H9 (cell line): ENCODE measurements at regions not wholly inside any gene's neighbourhood (a gene's known extent, or its start where the extent isn't known, plus 50 kb on each side); places are given as distances from the start of the nearest gene placed in this dataset.

Experiments used
- DNase-seq: peaks from one replicate; pipeline ENCODE4 v3.0.0-alpha.2; 2017
- H2AFZ ChIP-seq: one replicate; pipeline ENCODE4 v1.6.1; 2013; ENCODE audit warnings: mild to moderate bottlenecking, low read length, control low read depth, moderate library complexity
- H2AK5ac ChIP-seq: 2 replicates; pipeline ENCODE4 v1.6.1; 2013; ENCODE audit warnings: low read length, control low read depth, mixed read lengths; ENCODE audit not compliant: insufficient read length
- H2BK120ac ChIP-seq: one replicate; pipeline ENCODE4 v1.6.1; 2013; ENCODE audit warnings: low read depth, mild to moderate bottlenecking, low read length, control low read depth, inconsistent platforms; ENCODE audit not compliant: poor library complexity, severe bottlenecking
- H2BK12ac ChIP-seq: 2 replicates; pipeline ENCODE4 v1.6.1; 2013; ENCODE audit warnings: low read length, control low read depth, mixed read lengths, low read depth; ENCODE audit not compliant: insufficient read length
- H2BK15ac ChIP-seq: 2 replicates; pipeline ENCODE4 v1.6.1; 2013; ENCODE audit warnings: low read depth, low read length, control low read depth
- H2BK20ac ChIP-seq: one replicate; pipeline ENCODE4 v1.6.1; 2013; ENCODE audit warnings: low read depth, mild to moderate bottlenecking, low read length, control low read depth, inconsistent platforms; ENCODE audit not compliant: poor library complexity, severe bottlenecking
- H2BK5ac ChIP-seq: 2 replicates; pipeline ENCODE4 v1.6.1; 2013; ENCODE audit warnings: low read length, control low read depth, mixed read lengths; ENCODE audit not compliant: insufficient read length
- H3K14ac ChIP-seq: 2 replicates; pipeline ENCODE4 v1.6.1; 2013; ENCODE audit warnings: low read length, control low read depth; ENCODE audit not compliant: insufficient read depth
- H3K18ac ChIP-seq: 2 replicates; pipeline ENCODE4 v1.6.1; 2013; ENCODE audit warnings: low read depth, mild to moderate bottlenecking, mixed read lengths, low read length, control low read depth; ENCODE audit not compliant: insufficient read length
- H3K23ac ChIP-seq: 2 replicates; pipeline ENCODE4 v1.6.1; 2013; ENCODE audit warnings: low read length, control low read depth, mixed read lengths, low read depth; ENCODE audit not compliant: insufficient read length
- H3K23me2 ChIP-seq: 2 replicates; pipeline ENCODE4 v1.6.1; 2013; ENCODE audit warnings: low read depth, mild to moderate bottlenecking, mixed read lengths, low read length, control low read depth; ENCODE audit not compliant: insufficient read length, poor library complexity, severe bottlenecking
- H3K27ac ChIP-seq: 2 replicates; pipeline ENCODE4 v1.5.1; 2013; ENCODE audit warnings: low read length, control low read depth, mixed read lengths, low read depth; ENCODE audit not compliant: insufficient read length
- H3K27me3 ChIP-seq: 2 replicates; pipeline ENCODE4 v1.6.1; 2013; ENCODE audit warnings: low read length, control low read depth, inconsistent platforms; ENCODE audit not compliant: insufficient read depth
- H3K4ac ChIP-seq: 2 replicates; pipeline ENCODE4 v1.6.1; 2013; ENCODE audit warnings: low read depth, mild to moderate bottlenecking, control low read depth, inconsistent platforms, low read length, moderate library complexity
- H3K4me1 ChIP-seq: 2 replicates; pipeline ENCODE4 v1.6.1; 2013; ENCODE audit warnings: low read length, control low read depth, inconsistent platforms; ENCODE audit not compliant: insufficient read depth
- H3K4me2 ChIP-seq: 2 replicates; pipeline ENCODE4 v1.6.1; 2013; ENCODE audit warnings: low read length, control low read depth, mixed read lengths; ENCODE audit not compliant: insufficient read length, insufficient read depth
- H3K56ac ChIP-seq: 2 replicates; pipeline ENCODE4 v1.6.1; 2013; ENCODE audit warnings: low read depth, mild to moderate bottlenecking, mixed read lengths, low read length, control low read depth; ENCODE audit not compliant: insufficient read length
- H3K79me1 ChIP-seq: 2 replicates; pipeline ENCODE4 v1.6.1; 2013; ENCODE audit warnings: low read depth, mild to moderate bottlenecking, moderate library complexity, low read length, control low read depth, inconsistent platforms; ENCODE audit not compliant: insufficient read depth, poor library complexity, severe bottlenecking
- H3K79me2 ChIP-seq: 2 replicates; pipeline ENCODE4 v1.6.1; 2013; ENCODE audit warnings: low read length, control low read depth, inconsistent platforms; ENCODE audit not compliant: insufficient read depth
- H3K9ac ChIP-seq: 2 replicates; pipeline ENCODE4 v1.6.1; 2013; ENCODE audit warnings: low read length, control low read depth, mixed read lengths; ENCODE audit not compliant: insufficient read length; ENCODE audit errors: extremely low read depth
- H3K9me3 ChIP-seq: one replicate; pipeline ENCODE4 v1.6.1; 2013; ENCODE audit warnings: low read depth, low read length, inconsistent platforms; ENCODE audit not compliant: control insufficient read depth
- H3T11ph ChIP-seq: one replicate; pipeline ENCODE4 v1.6.1; 2013; ENCODE audit warnings: mild to moderate bottlenecking, low read length, control low read depth, inconsistent platforms
- H4K20me1 ChIP-seq: one replicate; pipeline ENCODE4 v1.6.1; 2013; ENCODE audit not compliant: control insufficient read depth, insufficient read length, insufficient read depth
- H4K5ac ChIP-seq: 2 replicates; pipeline ENCODE4 v1.6.1; 2013; ENCODE audit warnings: low read depth, mild to moderate bottlenecking, mixed read lengths, low read length, control low read depth; ENCODE audit not compliant: insufficient read length
- H4K8ac ChIP-seq: replicated peaks from 2 replicates; pipeline ENCODE4 v1.6.1; 2013; ENCODE audit warnings: low read length, control low read depth, mixed read lengths, low read depth; ENCODE audit not compliant: insufficient read length
- H4K91ac ChIP-seq: 2 replicates; pipeline ENCODE4 v1.6.1; 2013; ENCODE audit warnings: low read depth, mild to moderate bottlenecking, moderate library complexity, mixed read lengths, low read length, control low read depth; ENCODE audit not compliant: insufficient read length
- H3K27ac Mint-ChIP-seq, 3 experiments: 2 replicates in 2 of 3; 3 replicates in 1 of 3; pipeline ENCODE4 v1.8.0; 2020 to 2021; ENCODE audit warnings: mixed read lengths in 3 of 3, mild to moderate bottlenecking in 1 of 3, moderate library complexity in 1 of 3
- H3K27me3 Mint-ChIP-seq: 2 replicates; pipeline ENCODE4 v1.8.0; 2021; ENCODE audit warnings: low read depth, mild to moderate bottlenecking, moderate library complexity, mixed read lengths
- H3K36me3 Mint-ChIP-seq, 3 experiments: 2 replicates in 2 of 3; 3 replicates in 1 of 3; pipeline ENCODE4 v1.8.0; 2020 to 2021; ENCODE audit warnings: low read depth in 3 of 3, mixed read lengths in 3 of 3; ENCODE audit not compliant: insufficient read depth in 1 of 3
- H3K4me1 Mint-ChIP-seq, 2 experiments: 2 replicates each; pipeline ENCODE4 v1.8.0; 2020; ENCODE audit warnings: mixed read lengths in 2 of 2
- H3K4me3 Mint-ChIP-seq, 2 experiments: 2 replicates in 1 of 2; 3 replicates in 1 of 2; pipeline ENCODE4 v1.8.0; 2020 to 2021; ENCODE audit warnings: mild to moderate bottlenecking in 2 of 2, mixed read lengths in 2 of 2, moderate library complexity in 1 of 2
- H3K9me3 Mint-ChIP-seq, 2 experiments: 2 replicates in 1 of 2; 3 replicates in 1 of 2; pipeline ENCODE4 v1.8.0; 2020; ENCODE audit warnings: mild to moderate bottlenecking in 2 of 2, mixed read lengths in 2 of 2, moderate library complexity in 1 of 2
- WGBS: extraction: QIAGEN DNeasy Blood & Tissue Kit; methylation state at CpG from one replicate; pipeline ENCODE4 v1.1.7; 2013; ENCODE audit warnings: missing lambda C conversion rate, low lambda C conversion rate, mixed read lengths; ENCODE audit not compliant: insufficient read length; ENCODE audit errors: extremely low coverage; 5-methylcytosine and 5-hydroxymethylcytosine counted together
- TF ChIP-seq, protein P1 (sequence below): fragments of 200-600 bp; sonication (generic); conservative IDR thresholded peaks from 3 replicates; pipeline ENCODE4 v1.8.0; 2021; ENCODE audit warnings: antibody characterized with exemption, mild to moderate bottlenecking

DNA sequence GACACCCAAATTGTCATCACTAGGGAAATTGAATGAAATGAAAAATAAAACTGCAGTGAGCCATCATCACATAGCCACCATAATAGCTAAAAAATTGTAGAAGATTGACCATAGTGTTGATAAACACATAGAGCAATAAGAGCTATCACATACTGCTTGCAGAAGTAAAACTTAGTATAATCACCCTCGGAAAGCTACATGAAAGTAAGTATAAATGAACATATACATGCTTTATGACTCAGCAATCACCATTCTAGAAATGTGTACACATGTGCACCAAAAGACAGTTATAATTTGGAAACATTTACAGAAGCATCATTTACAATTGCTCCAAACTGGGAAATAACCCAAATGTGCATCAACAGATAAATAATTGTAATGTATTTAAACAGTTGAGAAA is 153.1 kb upstream of the LRRC7 start:
- Histone ChIP-seq H2BK120ac (no peak overlapping the region), H3K27me3 (no peaks in the 10 kb centered on the region), H2BK12ac (no peak overlapping the region), H3K4ac (no peak overlapping the region), H3K4me2 (no peak overlapping the region), H2BK15ac (no peak overlapping the region), H3T11ph (no peak overlapping the region), H3K23ac (no peak overlapping the region), H4K8ac (no peak overlapping the region), H2AFZ (no peak overlapping the region), H3K9me3 (no peaks in the 10 kb centered on the region), H3K79me1 (no peaks in the 10 kb centered on the region), H3K56ac (no peak overlapping the region), H3K9ac (no peak overlapping the region), H3K18ac (no peak overlapping the region), H2AK5ac (no peak overlapping the region), H3K14ac (no peak overlapping the region), H3K23me2 (no peaks in the 10 kb centered on the region), H2BK20ac (no peak overlapping the region), H3K79me2 (no peaks in the 10 kb centered on the region), H4K5ac (no peak overlapping the region), H4K91ac (no peak overlapping the region), H3K27ac (no peak overlapping the region), H4K20me1 (no peaks in the 10 kb centered on the region), H3K4me1 (no peaks in the 10 kb centered on the region), H2BK5ac (no peak overlapping the region)
- no peak overlapping the region for H3K4me3 Mint-ChIP-seq
- peaks cover 0 to 2% of the 10 kb centered on the region in 2 experiments; a peak in 3 of 5 replicates for H3K9me3 Mint-ChIP-seq
- H3K27ac Mint-ChIP-seq = no peak overlapping the region
- H3K4me1 Mint-ChIP-seq = no peaks in the 10 kb centered on the region
- TF ChIP-seq, protein P1, sequence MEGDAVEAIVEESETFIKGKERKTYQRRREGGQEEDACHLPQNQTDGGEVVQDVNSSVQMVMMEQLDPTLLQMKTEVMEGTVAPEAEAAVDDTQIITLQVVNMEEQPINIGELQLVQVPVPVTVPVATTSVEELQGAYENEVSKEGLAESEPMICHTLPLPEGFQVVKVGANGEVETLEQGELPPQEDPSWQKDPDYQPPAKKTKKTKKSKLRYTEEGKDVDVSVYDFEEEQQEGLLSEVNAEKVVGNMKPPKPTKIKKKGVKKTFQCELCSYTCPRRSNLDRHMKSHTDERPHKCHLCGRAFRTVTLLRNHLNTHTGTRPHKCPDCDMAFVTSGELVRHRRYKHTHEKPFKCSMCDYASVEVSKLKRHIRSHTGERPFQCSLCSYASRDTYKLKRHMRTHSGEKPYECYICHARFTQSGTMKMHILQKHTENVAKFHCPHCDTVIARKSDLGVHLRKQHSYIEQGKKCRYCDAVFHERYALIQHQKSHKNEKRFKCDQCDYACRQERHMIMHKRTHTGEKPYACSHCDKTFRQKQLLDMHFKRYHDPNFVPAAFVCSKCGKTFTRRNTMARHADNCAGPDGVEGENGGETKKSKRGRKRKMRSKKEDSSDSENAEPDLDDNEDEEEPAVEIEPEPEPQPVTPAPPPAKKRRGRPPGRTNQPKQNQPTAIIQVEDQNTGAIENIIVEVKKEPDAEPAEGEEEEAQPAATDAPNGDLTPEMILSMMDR = no peak
- peaks cover 0 to 2% (median 0%) of the 10 kb centered on the region in 3 experiments; a peak in 1 of 7 replicates for H3K36me3 Mint-ChIP-seq
- no peaks in the 10 kb centered on the region for H3K27me3 Mint-ChIP-seq
- no CpG with 5 or more reads among the region's 1 CpG for WGBS
- no peak for DNase-seq
